GM18870 (cell line): ENCODE measurements at regions not wholly inside any gene's neighbourhood (a gene's known extent, or its start where the extent isn't known, plus 50 kb on each side); places are given as distances from the start of the nearest gene placed in this dataset.
"Not testable (repeated sequence)": the region's sequence is repeated elsewhere in the genome, so short reads cannot be mapped to it uniquely, and the experiment has no call there.

Experiments used
- ATAC-seq: cut with Tn5 transposase; IDR thresholded peaks from one replicate; pipeline ENCODE4 v1.9.1; 2021; ENCODE audit warnings: moderate library complexity; ENCODE audit not compliant: unreplicated experiment

GRCh38 chr2:129492548-129492947, 486.9 kb upstream of the RAB6C start:
- ATAC-seq: no peak

- no peak for ATAC-seq
These were observed 479.7 kb upstream of the RAB6C start for GRCh38 chr2:129499747-129500146.

DNA sequence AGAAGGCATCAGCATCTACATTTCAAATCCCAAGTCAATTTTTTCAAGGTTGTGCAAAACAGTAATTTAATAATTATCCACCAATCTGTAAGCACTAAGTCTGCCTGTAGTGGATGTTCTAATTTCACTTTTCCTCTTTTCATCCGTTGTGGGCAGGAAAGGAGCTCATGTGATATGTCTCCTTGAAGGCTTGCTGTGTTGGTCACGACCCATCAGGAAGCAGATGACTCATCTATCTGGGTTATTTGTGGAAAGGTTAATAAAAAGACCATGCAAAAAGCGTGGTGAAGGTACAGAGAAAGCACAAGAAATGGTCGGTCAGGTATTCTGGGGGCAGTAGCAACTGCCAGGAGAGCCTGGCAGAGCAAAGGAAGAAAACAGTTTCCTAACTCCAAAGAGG, 476.7 kb upstream of the RAB6C start:
- ATAC-seq: no peak

DNA sequence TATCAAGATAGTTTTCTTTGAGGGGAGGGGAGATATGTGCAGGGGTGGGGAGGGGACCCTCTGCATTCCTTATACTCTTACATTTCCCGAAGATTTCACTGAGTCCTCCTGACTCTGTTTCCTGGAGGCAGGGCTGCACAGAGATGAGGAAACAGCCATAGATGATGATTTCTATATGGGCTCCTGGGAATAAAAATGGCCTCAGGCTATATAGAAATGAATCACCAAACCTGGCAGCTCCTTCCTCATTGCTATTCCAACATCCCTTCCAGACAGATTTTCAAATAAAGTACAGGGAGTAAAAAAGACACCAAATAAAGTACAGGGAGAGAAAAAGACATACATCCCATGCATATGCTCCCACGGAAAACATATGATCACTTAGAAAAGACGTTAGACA, 474.8 kb upstream of the RAB6C start:
- no peak for ATAC-seq

GRCh38 chr2:129518937-129519336, 460.5 kb upstream of the RAB6C start:
- no peak for ATAC-seq

DNA sequence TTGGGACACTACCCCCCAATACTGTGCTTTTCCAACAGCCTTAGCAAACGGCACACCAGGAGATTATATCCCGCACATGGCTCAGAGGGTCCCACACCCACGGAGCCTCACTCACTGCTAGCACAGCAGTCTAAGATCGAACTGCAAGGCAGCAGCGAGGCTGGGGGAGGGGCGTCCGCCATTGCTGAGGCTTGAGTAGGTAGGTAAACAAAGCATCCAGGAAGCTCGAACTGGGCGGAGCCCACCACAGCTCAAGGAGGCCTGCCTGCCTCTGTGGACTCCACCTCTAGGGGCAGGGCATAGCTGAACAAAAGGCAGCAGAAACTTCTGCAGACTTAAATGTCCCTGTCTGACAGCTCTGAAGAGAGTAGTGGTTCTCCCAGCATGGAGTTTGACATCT, 447.3 kb upstream of the RAB6C start:
- ATAC-seq: not testable (repeated sequence)

DNA sequence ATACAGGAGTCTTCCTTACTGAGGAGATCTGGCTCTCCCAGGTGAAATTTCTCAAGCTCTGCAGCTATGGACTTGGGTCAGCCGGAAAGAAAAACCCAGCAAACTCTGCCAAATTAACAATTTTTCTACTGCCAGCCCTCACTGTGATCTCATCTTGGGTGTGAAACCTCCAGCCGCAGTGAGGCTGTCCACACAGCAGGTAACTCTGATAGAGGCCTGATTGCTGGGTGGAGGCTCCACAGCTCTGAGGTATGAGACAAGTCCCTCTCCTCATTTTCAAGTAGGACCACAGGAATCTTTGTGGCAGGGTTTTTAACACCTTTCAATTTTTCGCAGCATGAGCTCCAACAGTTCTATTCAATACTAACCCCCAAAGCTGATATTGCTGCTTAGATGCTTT, 430.6 kb upstream of the RAB6C start:
- ATAC-seq: no peak

DNA sequence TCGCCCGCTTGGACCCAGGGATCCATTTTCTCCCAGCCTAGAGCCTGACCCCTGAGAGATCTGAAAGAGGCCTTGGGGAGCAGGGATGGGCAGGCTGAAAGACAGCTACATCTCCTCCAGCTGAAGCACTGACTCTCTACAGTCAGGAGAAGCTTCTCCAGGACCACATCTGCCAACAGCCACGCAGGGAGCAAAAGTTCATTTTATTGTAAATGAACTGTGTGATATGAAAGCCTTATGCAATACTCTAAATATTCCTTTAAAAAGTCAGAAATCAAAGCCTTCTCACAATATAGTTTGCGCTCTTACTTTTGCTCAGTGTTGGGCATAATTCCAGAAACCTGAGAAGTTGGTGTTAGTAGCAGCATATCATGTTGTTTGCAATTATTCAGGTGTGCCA, 428.9 kb upstream of the RAB6C start:
- ATAC-seq: no peak

DNA sequence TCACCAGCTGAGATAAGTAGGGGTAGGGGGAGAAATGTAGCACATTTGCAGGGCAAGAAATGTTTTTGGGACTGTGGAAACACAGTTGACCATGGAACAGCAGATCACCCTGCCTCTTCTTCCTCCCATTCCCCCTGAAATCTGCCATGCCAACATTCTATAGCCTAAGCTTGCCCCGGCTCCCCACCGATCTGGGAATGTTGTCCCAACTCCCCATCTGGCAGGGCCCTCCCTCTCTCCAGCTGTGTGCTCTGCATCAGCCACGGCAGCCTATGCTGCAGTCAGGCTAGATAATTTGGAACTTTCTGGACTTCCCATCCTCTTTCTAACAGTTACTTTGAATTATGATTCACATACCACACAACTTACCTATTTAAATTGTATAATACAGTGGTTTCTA, 425.1 kb upstream of the RAB6C start:
- ATAC-seq: no peak

DNA sequence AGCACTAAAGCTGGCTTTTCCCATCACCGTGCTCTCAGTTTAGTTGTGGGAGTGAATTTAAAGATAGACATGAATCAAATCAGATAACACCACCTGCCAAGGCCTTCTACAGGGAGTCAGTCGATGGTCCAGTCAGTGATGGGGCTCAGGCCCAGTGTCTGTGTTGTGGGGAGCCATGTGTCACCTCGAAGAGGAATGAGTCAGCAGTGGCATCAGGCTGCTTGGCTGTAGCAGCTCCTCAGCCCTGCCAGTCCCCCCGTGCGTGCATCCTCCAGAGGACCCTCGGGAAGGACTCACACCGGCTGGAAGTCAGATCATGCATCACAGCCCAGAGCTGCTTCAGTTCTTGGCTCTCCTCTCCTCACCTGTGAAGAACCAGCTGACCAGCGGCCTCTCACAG, 420.4 kb upstream of the RAB6C start:
- ATAC-seq: no peak

GRCh38 chr2:129565551-129566109, 413.8 kb upstream of the RAB6C start:
- ATAC-seq: no peak

GRCh38 chr2:129570812-129571211, 408.7 kb upstream of the RAB6C start:
- ATAC-seq: not testable (repeated sequence)

GRCh38 chr2:129575431-129575830, 404.0 kb upstream of the RAB6C start:
- no peak for ATAC-seq

DNA sequence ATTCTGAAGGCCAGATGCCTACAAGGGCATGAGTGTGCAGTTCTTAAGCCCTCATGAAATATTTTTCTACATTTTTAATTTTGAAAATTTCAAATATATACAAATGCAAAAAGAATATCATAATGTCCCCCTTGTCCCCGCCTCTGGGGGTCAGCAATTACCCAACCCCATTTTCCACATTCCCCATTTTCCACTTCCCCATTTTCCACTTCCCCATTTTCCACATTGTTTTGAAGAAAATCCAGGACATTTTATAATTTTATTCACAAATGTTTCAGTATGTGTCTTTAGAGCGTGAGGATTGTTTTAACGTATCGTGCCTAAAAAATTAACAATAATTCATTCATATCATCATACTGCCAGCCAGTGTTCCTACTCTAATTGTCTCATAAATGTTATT, 403.6 kb upstream of the RAB6C start:
- ATAC-seq: no peak

- no peak for ATAC-seq
These were observed 399.5 kb upstream of the RAB6C start for GRCh38 chr2:129580001-129580400.

- ATAC-seq: no peak
These were observed 393.7 kb upstream of the RAB6C start for GRCh38 chr2:129585760-129586159.

- no peak for ATAC-seq
These were observed 391.9 kb upstream of the RAB6C start for GRCh38 chr2:129587426-129588064.

- no peak for ATAC-seq
These were observed 374.9 kb upstream of the RAB6C start for GRCh38 chr2:129604560-129604959.

- no peak for ATAC-seq
These were observed 373.8 kb upstream of the RAB6C start for GRCh38 chr2:129605646-129606045.

GRCh38 chr2:129606496-129607270, 372.8 kb upstream of the RAB6C start:
- ATAC-seq: no peak

DNA sequence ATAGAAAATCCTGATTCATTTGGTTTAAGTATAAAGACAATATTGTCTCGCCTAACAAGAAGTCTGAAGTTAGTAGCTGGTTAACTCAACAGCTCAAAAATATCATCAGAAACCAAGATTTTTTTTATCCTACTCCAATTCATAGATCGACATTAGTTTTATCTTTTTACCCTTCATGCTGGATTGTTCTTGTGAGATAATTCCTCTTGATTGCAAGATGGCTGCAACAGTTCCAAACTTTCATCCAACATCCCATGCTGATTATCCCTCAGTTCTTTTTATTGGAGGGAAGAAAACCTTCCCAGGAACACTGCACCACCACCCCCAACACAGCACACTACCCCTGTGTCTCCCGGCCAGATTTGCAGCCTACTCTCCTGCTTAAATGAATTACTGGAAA, 370.2 kb upstream of the RAB6C start:
- no peak for ATAC-seq

DNA sequence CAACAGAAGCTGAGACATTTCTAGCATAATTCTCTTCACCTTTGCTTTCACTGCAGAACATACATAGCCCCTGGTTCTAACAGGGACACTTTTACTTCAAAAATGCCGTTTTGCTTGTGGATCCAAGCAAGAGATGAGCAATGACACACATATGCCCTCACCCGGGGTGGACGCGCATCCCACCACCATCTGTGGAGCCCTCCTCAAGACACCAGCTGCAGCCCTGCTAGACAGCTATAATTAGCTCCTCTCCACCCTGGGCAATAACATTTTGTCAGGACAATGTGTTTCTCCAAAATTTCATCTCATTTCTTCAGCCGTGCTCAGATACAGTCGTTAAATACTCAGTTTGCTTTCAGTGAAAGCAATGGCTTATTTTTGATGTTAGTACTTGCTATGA, 368.7 kb upstream of the RAB6C start:
- ATAC-seq: no peak
